Effector CD4-positive, alpha-beta T cell (primary cell): ENCODE measurements at regions not wholly inside any gene's neighbourhood (a gene's known extent, or its start where the extent isn't known, plus 50 kb on each side); places are given as distances from the start of the nearest gene placed in this dataset.
"Not testable (repeated sequence)": the region's sequence is repeated elsewhere in the genome, so short reads cannot be mapped to it uniquely, and the experiment has no call there.

Source experiments
- DNase-seq: peaks from one replicate; pipeline ENCODE4 v3.0.0-alpha.2; 2020

GRCh38 chrX:40530509-40530908 lies 50.3 kb upstream of the ATP6AP2 start:
- no peak for DNase-seq

- no peak for DNase-seq
These were observed 53.2 kb upstream of the ATP6AP2 start for GRCh38 chrX:40527543-40527942.

- DNase-seq: no peak
These were observed 54.4 kb upstream of the ATP6AP2 start for GRCh38 chrX:40526412-40526811.

DNA sequence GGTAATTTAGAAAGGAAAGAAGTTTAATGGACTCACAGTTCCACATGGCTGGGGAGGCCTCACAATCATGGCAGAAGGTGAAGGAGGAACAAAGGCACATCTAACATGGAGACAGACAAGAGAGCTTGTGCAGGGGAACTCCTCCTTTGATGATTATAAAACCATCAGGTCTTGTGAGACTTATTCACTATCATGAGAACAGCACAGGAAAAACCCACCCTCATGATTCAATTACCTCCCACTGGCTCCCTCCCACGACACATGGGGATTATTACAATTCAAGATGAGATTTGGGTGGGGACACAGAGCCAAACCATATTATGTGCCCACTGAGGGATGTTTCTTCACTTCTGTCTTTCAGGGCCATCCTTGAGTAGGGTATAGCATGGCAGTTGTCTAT lies 54.9 kb upstream of the ATP6AP2 start:
- not testable (repeated sequence) for DNase-seq

DNA sequence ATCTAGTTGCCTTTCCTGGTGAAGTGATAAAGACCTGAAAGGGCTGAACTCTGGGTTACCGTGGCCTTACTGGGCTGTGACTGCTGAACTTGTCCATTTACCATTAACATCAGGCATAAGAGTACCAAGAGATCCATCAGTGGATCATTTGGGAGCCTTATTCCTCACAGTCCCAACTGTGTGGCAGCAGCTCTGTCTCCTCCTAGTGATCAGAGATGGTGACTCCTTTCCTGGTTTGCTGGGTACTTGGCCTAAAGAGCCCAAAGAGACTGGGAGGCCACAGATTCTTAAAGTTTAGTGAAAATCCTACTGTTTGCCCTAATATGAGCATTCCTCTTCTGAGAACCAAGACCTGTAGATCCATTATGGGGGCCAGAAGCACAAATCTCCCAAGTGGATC lies 56.3 kb upstream of the ATP6AP2 start:
- no peak for DNase-seq

DNA sequence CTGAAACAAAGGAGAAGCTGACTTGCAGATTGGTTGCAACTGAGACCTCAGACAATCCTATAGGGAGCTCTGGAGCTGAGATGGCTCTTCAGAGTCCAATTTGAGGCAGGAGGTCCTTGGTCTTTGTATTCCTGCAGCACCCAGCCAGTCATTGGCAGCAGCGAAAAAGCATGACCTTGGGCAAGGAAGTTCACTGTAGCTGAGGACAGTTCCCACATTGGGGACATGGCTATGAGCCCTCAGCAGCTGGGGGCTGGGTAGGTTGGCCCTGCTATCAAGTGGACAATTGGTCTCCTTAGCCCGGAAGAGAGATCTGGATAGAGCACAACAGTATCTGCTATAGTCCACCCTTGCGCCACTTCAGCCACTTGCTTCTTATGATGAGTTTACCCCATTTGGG lies 56.9 kb upstream of the ATP6AP2 start:
- DNase-seq: no peak

DNA sequence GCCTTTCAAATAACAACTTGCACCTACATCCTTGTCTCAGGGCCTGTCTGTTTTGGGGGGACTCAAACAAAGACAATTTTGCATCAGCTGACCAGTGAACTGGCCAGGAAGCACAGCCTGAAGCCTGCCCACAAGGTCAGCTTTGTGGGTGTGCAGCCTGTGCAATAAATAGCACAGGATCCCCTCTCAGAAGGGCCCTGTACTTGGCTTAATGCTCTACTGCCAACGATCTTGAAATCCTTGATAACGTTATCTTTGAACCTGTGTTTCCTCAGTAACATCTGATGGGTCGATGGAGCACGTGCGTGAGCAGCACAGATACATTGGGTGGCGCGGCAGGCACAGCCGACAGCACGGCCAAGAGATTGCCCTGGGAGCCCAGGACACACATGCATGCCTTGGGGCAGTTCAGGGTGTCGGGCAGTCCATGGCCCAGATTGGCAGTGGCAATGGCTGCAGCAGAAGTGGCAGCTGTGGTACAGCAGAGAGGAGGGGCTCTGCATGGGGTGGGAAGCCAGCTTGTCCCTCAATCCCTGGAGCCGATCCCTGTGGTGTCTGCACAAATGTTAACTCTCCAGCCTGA lies 58.8 kb upstream of the ATP6AP2 start:
- DNase-seq: no peak

DNA sequence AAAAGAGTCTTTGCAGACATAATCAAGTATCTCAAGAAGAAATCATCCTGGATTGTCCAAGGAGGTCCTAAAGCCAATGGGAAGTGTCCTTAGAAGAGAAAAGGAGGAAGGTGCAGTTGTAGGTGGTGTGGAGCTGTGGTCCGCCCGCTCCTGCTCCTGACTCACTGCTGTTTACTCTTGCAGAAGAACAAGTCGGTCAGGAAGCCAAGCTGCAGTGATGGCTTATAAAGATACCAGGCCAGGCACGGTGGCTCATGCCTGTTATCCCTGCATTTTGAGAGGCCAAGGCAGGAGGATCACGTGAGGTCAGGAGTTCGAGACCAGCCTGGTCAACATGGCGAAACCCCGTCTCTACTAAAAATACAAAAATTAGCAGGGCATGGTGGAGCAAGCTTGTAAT lies 66.4 kb upstream of the ATP6AP2 start:
- no peak for DNase-seq

GRCh38 chrX:40513835-40514234 lies 66.9 kb upstream of the ATP6AP2 start:
- no peak for DNase-seq

DNA sequence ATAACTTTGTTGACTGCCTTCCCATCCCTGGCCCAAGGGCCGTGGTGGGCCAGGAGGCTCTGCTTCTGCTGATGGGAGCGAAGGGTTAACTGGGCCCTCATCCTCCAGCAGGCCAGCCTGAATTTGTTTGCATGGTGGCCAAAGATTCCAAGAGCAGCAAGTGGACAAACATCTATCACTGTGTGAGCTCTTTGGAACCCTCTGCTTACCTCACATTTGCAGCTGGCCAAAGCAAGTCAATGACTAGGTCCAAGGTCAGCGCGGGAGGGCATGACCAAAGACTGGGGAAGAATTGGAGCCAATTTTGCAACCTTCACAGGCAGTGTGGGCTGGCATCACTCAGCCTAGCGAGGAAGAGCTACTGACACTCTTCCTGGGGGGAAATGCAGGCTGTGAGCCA lies 67.8 kb upstream of the ATP6AP2 start:
- DNase-seq: no peak

DNA sequence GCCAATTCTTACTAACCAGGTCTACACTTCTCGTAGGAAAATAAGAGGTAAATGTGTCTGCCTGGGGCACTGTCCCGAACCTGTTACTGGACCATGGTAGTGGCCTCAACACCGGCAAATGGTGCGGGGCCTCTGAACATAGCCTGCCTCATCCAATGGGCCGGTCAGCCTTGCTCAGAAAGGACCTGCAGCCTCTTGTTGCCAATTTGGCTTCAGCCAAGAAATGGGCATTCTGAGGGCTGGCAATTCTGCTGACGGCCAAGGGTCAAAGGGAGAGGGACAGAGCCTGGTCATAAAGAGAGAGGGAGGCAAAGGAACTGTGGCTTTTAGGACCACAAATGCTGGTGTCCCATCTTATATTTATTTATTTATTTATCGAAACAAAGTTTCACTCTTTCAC lies 69.5 kb upstream of the ATP6AP2 start:
- DNase-seq: no peak

- no peak for DNase-seq
These were observed 72.2 kb upstream of the ATP6AP2 start for GRCh38 chrX:40508560-40508959.

DNA sequence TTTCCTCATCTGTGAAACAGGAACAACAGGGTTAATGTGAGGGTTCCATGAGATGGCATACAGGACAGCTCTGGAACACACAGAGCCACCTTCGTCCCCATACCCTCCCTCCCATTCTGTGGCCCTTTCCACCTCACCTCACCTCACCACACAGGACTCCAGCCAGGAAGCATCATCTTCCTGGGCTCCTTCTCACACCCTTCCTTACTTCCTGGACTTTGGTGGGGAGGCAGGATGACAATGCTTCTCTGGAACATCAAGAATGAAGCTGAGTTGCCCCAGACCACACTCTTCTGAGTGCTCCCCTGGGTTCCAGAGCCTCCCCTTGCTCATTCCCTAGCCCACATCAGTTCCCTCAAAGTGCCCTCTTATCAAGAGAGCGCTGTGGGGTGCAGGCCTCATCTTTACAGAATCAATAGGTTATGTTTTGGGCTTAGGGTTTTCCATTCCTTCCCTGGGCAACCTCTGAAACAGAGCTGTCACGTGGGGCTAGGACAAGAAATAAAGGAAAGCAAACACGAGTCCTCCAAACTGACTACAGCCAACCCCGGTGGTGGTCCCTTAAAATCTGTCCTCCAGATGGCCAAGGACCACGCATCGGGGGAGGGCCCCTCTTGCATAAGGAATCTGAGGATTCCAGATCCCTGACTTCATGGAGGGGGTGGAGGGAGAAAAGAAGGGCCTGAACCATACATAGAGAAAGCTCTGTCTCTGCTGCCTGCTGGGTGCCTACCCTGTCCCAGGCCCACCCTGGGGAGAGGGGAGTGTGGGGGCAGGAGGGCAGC lies 74.4 kb upstream of the ATP6AP2 start:
- no peak for DNase-seq

- no peak for DNase-seq
These were observed 75.8 kb upstream of the ATP6AP2 start for GRCh38 chrX:40504801-40505605.

GRCh38 chrX:40503094-40503493 lies 77.7 kb upstream of the ATP6AP2 start:
- no peak for DNase-seq

GRCh38 chrX:40502688-40503087 lies 78.1 kb upstream of the ATP6AP2 start:
- no peak for DNase-seq

DNA sequence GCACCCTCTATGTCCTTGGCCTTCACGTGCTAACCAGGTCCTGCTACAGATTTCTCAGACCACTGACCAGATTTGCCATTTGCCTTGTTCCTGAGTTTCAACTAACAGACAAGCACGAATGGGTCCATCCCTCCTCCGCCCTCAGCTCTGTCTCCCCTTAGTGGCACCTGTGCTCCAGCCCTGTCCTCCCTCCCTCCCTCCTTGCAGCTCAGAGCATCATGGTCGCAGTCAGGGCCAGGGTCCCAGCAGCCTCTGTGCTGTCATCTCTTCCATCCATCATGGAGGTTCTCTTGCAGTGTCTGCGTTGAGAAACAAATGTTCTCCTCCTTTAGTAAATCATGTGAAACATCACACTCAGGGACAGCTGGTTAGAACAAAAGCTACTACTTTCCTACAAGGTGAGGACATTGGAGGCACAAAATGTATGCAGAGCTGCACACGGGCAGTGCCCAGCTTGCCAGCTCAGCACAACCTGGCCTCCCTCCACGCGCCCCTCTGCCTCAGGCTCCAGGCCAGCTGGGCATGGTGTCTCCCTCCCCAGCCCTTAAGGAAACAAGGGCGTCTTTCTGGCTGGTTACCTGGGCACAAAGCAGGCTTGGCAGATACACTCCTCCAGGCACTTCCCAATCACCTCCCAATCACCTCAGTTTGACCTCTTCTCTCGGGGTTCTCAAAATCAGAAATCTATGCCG lies 79.5 kb upstream of the ATP6AP2 start:
- no peak for DNase-seq

- DNase-seq: no peak
These were observed 84.0 kb upstream of the ATP6AP2 start for GRCh38 chrX:40496728-40497127.

- DNase-seq: no peak
These were observed 85.1 kb upstream of the ATP6AP2 start for GRCh38 chrX:40495659-40496058.

- DNase-seq: no peak
These were observed 86.8 kb upstream of the ATP6AP2 start for GRCh38 chrX:40494005-40494404.

DNA sequence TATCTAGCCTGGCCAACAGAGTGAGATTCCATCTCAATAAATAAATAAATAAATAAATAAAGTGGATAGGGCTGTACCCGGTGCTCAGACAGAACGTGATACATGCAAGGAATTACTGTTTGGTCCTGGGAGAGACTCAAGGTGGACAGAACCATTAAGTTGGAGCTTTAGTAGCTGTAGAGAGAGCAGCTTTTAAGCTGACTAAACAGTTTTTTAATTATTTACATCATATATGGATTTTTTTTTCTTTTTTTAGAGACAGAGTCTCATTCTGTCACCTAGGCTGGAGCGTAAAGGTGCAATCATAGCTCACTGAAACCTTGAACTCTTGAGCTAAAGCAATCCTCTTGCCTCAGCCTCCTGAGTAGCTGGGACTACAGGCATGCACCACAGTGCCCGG lies 92.5 kb upstream of the ATP6AP2 start:
- no peak for DNase-seq

- DNase-seq: no peak
These were observed 94.8 kb upstream of the ATP6AP2 start for GRCh38 chrX:40485973-40486372.

DNA sequence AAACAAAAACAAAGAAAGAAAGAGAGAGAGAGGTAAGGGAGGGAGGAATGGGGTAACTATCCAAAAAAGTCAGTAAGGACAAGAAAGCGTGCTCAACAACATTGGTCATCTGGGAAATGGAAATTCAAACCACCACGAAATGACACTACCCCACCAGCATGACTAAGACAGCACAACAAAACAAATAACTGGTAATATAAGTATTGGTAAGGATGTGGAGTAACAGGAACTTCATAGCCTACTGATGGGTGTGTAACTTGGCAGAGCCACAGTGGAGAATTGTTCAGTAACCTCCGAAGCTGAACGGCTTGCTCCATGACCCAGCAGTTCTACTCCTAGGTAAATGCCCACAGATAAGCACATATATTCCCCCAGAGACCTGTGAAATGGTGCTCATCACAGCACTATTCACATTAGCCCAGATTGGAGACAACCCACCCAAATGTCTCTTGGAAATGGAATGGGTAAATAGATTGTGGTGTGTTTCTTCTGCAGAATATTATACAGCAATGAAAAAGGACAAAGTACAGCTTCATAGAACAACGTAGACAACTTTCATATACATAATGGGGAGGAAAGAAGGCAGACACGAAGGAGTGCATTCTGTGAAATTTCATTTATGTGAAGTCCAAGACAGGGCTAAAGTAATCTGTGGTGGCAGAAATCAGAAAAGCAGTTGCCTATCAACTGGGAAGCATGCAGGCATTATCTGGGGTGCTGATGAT lies 95.5 kb upstream of the ATP6AP2 start:
- DNase-seq: no peak
